ENCODE measurements at regions not wholly inside any gene's neighbourhood (a gene's known extent, or its start where the extent isn't known, plus 50 kb on each side); places are given as distances from the start of the nearest gene placed in this dataset.

DNA sequence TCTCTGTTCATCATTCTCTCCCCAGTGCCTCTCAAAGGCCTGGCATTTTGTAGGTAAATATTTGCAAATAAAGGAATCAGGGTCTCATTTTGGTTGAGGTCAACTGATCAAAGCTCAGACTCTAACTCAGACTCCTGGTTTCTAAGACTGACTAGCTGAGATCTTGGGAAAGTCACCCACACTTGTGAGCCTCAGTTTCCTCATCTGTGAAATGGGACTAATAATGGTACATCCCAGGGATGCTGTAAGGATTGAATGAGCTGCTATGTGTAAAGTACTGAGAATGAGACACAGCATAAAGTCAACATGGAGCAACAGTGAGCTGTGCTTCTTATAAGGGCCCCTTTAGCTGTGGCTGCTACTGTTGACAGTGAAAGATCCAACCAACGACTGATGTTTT, 70.6 kb upstream of the XYLT1 start:
- Histone ChIP-seq H3K36me3 (no peaks in the 10 kb centered on the region), H3K4me1 (no peaks in the 10 kb centered on the region), H3K27ac (no peak overlapping the region), H3K4me3 (no peak overlapping the region), H3K27me3 (no peaks in the 10 kb centered on the region), H3K9me3 (replicated peaks) (no peaks in the 10 kb centered on the region)
- DNase-seq, result no peak

DNA sequence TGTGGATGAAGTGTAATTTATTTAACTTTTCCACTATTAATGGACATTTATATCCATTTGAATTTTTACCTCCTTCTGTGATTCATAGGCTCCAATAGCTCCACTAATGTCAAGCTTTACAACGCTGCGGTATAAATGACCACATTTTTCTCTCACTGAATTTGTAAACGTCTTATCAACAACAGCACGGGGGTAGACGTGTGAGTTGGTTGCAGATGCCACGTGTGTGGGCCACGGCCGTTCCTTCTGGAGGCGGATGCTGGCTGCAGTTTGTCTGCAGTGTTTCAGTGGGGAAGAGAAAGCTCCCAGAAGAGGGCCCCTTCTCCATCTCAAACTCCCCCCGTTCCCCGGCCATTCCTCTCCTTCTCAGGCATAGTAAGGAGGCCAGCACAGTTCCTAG, 68.2 kb upstream of the XYLT1 start:
- H3K27ac ChIP-seq, result no peak overlapping the region
- no peaks in the 10 kb centered on the region for H3K4me1 ChIP-seq
- H3K4me3 ChIP-seq, result no peak overlapping the region
- H3K36me3 ChIP-seq, result no peaks in the 10 kb centered on the region
- no peak for DNase-seq
- H3K9me3 ChIP-seq (replicated peaks), result no peaks in the 10 kb centered on the region
- no peaks in the 10 kb centered on the region for H3K27me3 ChIP-seq

DNA sequence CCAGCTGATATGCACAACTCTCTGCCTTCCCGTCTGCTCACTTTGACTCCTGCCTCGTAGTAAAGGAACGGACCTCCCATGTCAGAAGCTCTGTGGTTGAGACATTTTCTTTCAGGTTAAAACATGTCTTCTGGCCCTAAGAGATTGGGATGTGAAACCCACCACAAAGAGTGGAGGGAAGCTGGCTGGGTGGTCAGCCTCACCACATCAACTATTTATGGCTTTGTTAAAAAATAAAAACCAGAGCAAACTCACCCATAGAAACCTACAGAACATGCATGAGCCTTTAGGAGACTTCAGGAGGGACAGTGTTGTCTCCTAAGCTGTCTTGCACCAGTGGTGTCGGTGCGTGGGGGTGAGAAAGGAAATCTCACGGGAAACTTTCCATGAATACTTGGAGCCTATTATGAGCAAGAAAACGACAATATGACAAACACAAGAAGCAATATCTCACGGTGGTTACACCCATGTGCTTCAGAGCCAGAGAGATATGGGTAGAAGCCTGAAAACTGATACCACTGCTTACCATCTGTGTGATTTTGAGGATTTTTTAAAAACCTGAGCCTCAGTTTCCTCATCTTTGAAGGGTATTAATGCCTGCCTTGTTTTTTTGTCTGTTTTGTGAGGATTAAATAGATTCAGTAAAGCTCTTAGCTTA, 61.7 kb upstream of the XYLT1 start:
- no peak overlapping the region for H3K27ac ChIP-seq
- no peaks in the 10 kb centered on the region for H3K4me1 ChIP-seq
- no peaks in the 10 kb centered on the region for H3K9me3 ChIP-seq (replicated peaks)
- no peak for DNase-seq
- no peaks in the 10 kb centered on the region for H3K27me3 ChIP-seq
- H3K4me3 ChIP-seq, result no peak overlapping the region
- no peaks in the 10 kb centered on the region for H3K36me3 ChIP-seq

DNA sequence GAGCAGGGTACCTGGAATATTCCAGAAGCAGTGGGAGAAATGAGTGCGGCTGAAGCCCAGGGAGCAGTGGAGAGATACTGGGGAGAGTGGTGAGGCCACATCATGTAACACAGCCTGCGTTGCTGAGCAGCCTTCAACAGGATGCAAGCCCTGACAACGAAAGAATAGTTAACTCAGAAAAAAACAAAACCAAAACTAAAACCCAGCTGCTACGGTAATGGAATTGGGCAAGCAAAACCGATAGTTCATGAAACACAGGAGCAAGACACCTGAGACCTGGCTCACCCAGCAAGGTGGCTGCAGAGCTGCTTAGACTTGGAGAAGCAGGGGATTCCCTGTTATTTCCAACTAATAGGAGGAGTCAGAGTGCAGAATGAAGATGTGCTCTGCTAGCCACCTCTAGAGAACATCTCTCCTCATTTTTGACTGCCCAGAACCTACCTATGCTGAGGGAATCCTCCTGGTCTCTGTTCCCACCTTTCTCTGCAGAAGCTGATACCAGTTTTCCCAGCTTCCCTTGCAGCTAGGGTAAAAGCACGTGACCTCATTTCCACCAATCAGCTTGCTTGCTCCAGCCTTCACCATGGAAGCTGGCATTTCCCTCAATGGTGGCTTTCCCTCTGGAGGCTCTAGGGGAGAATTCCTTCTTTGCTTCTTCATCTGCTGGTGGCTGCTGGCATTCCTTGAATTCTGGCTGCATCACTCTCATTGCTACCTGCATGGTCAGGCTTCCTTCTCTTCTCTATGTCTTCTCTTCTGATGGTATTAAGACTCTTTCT, 59.4 kb upstream of the XYLT1 start:
- no peaks in the 10 kb centered on the region for H3K36me3 ChIP-seq
- H3K27ac ChIP-seq, result no peak overlapping the region
- no peaks in the 10 kb centered on the region for H3K9me3 ChIP-seq (replicated peaks)
- no peak for DNase-seq
- H3K27me3 ChIP-seq, result no peaks in the 10 kb centered on the region
- H3K4me1 ChIP-seq, result no peaks in the 10 kb centered on the region
- H3K4me3 ChIP-seq, result no peak overlapping the region

DNA sequence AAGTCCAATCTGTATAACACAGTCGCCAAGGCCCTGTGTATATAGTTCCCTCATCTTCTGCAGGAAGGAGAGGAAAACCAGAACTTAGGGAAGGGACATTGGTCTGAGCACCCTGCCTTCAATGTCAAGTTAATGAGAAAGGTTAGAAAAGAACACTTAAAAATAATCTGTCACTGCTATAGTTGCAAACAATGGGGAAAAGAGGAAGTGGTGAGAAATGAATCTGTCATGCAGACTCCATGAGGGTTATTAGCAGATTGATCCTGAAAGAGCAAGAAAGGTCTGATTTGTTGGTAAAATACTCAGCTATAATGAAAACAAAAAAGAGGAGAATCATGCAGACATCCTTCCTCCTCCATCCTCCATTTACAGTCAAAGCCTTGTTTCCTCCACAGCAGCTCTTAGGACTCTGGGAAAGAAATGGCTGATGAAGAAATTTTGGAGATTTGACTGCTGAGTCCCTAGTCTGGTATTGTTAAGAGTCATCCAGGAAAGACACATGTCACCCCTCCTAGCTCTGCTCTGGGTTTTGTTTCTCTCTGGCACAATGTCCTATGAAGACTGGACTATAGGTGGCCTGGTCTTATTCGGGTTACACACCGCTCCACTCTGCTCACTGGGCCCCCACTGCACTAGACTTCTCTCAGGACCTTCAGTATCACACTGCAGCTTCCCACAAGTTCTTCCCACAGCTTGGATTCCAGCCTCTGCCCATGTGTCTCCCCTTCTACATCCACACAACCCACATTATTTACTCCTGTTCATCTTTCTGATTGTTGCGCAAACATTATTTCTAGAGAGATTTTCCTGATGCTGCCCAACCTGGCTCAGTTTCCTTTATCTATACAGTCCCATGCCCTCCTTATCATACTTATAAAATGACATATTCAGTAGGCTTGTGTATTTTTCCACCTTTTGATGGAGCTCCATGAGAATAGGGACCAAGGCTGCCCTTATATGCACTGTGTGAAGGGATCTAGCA, 56.5 kb upstream of the XYLT1 start:
- no peaks in the 10 kb centered on the region; the same call in 1 of the 2 replicates for H3K27me3 ChIP-seq
- H3K4me3 ChIP-seq, result no peak overlapping the region
- no peaks in the 10 kb centered on the region for H3K4me1 ChIP-seq
- H3K9me3 ChIP-seq (replicated peaks), result no peaks in the 10 kb centered on the region
- DNase-seq, result no peak
- no peak overlapping the region for H3K27ac ChIP-seq
- H3K36me3 ChIP-seq, result no peaks in the 10 kb centered on the region

DNA sequence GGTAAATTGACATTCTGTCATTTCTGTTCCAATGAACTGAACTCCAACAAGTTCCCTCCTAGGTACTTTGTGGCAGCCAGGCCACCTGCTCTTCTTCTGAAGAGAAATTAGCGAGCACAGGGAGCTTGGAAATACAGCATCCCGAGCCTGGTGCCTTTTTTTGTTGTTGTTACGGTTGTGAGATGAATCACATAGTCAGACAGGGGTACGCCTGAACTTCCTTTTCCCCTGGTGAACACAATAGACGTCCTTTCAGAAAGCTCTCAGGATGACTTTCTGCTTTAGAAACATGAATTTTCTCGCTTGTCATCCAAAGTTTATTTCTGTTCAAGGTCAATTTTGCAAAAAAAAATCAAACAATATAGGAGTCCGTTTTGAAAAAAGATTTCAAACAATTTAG, 53.9 kb upstream of the XYLT1 start:
- Histone ChIP-seq H3K27me3 (no peaks in the 10 kb centered on the region; the same call in 1 of the 2 replicates), H3K4me1 (no peaks in the 10 kb centered on the region), H3K36me3 (no peaks in the 10 kb centered on the region), H3K27ac (no peak overlapping the region), H3K9me3 (replicated peaks) (no peaks in the 10 kb centered on the region), H3K4me3 (no peak overlapping the region)
- DNase-seq, result no peak

DNA sequence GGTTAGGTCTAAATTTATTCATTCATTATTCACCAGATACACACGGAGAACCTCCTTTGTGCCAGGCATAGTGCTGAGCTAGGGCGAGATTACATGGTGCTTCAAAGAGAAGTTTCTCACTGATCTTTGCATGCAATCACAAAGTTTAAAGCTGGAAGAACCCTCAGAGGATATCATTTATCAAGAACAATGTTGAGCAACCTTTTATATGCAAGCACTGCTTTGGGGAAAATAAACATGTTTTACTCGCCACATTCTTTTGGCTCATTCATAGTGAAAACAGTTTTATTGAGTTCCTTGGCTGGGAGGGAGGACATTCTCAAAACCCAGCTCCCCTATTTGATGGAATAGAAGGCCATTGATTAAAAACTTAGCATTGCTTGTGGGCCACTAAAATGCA, 49.8 kb upstream of the XYLT1 start:
- Histone ChIP-seq H3K9me3 (replicated peaks) (no peaks in the 10 kb centered on the region), H3K4me3 (no peak overlapping the region), H3K36me3 (no peaks in the 10 kb centered on the region), H3K27ac (no peak overlapping the region), H3K4me1 (no peaks in the 10 kb centered on the region), H3K27me3 (no peaks in the 10 kb centered on the region; the same call in 1 of the 2 replicates)
- no peak for DNase-seq
